Liver (tissue), 3 donors: ENCODE measurements at regions not wholly inside any gene's neighbourhood (a gene's known extent, or its start where the extent isn't known, plus 50 kb on each side); places are given as distances from the start of the nearest gene placed in this dataset.

Experiments
- CTCF ChIP-seq: fragments of 150-350 bp; IDR thresholded peaks from 2 replicates; pipeline ENCODE4 v1.5.1; 2017; ENCODE audit warnings: improper control_type of control experiment, low read depth, low read length; ENCODE audit not compliant: missing input control
- EGR1 ChIP-seq, 2 donors: IDR thresholded peaks; 2 replicates each; pipeline ENCODE4 v1.6.1; 2016 to 2018; ENCODE audit warnings: antibody characterized with exemption in 2 of 2, low read depth in 2 of 2
- GABPA ChIP-seq, 2 donors: IDR thresholded peaks in 1 of 2; conservative IDR thresholded peaks in 1 of 2; 2 replicates each; pipeline ENCODE4 v1.6.1; 2016; ENCODE audit warnings: antibody characterized with exemption in 2 of 2, mild to moderate bottlenecking in 1 of 2, moderate library complexity in 1 of 2
- HNF4A ChIP-seq, 2 donors: conservative IDR thresholded peaks; 2 replicates each; pipeline ENCODE4 v1.6.1; 2016; ENCODE audit warnings: antibody characterized with exemption in 2 of 2, mild to moderate bottlenecking in 2 of 2
- JUND ChIP-seq, 2 donors: IDR thresholded peaks; 2 replicates each; pipeline ENCODE4 v1.6.1; 2016; ENCODE audit warnings: antibody characterized with exemption in 2 of 2
- RAD21 ChIP-seq, 2 donors: IDR thresholded peaks; 2 replicates each; pipeline ENCODE4 v1.6.1; 2016; ENCODE audit warnings: antibody characterized with exemption in 2 of 2, mild to moderate bottlenecking in 2 of 2
- REST ChIP-seq: IDR thresholded peaks from 2 replicates; pipeline ENCODE4 v1.6.1; 2016; ENCODE audit warnings: antibody characterized with exemption, mild to moderate bottlenecking
- RXRA ChIP-seq, 2 donors: IDR thresholded peaks; 2 replicates each; pipeline ENCODE4 v1.6.1; 2017 to 2018; ENCODE audit warnings: antibody characterized with exemption in 2 of 2, mild to moderate bottlenecking in 1 of 2
- TAF1 ChIP-seq: conservative IDR thresholded peaks from 2 replicates; pipeline ENCODE4 v1.6.1; 2016; ENCODE audit warnings: antibody characterized with exemption, mild to moderate bottlenecking
- YY1 ChIP-seq: IDR thresholded peaks from 2 replicates; pipeline ENCODE4 v1.6.1; 2016; ENCODE audit warnings: antibody characterized with exemption, mild to moderate bottlenecking
- ZBTB33 ChIP-seq: IDR thresholded peaks from 2 replicates; pipeline ENCODE4 v1.6.1; 2016; ENCODE audit warnings: antibody characterized with exemption
- donor health status: healthy.
- donor health status: healthy.

GRCh38 chr11:71366076-71366475 is 82.1 kb downstream of the DHCR7 start:
- TF ChIP-seq CTCF (no peak), RAD21 (IDR thresholded peaks at IDR 0.05) (no peak), REST (no peak), EGR1 (IDR thresholded peaks at IDR 0.05; ENCODE audit: low read depth in 2 of 2) (no peak), GABPA (IDR thresholded peaks at IDR 0.05 in 1 of 2, conservative IDR thresholded peaks at IDR 0.05 in 1 of 2) (no peak), TAF1 (no peak), YY1 (no peak), HNF4A (conservative IDR thresholded peaks at IDR 0.05) (no peak), JUND (IDR thresholded peaks at IDR 0.05) (no peak), ZBTB33 (no peak), RXRA (IDR thresholded peaks at IDR 0.05) (no peak)
